ENCODE measurements at regions not wholly inside any gene's neighbourhood (a gene's known extent, or its start where the extent isn't known, plus 50 kb on each side); places are given as distances from the start of the nearest gene placed in this dataset.

DNA sequence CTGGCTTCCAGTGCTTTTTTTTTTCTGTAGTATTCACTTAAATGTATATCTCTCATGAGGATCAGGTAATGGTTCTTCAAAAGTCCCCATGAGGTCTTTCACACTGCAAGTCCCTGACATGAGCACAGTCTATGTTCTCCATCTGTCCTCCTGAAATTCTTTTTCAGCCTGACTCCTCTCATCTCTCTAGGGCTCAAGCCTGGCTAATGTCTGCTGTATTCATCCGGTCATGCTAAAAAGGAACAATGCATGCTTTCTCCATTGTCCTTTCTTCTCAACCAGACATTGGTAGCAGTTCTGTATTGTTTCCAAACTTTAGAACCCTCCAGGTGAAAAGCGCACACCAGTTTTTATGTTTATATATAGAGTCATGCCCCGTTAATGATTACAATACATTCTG, 368.3 kb upstream of the OLFM3 start:
- H3K27ac ChIP-seq: no peak overlapping the region
- CTCF ChIA-PET: no interaction called here
- TF ChIP-seq, protein P1, sequence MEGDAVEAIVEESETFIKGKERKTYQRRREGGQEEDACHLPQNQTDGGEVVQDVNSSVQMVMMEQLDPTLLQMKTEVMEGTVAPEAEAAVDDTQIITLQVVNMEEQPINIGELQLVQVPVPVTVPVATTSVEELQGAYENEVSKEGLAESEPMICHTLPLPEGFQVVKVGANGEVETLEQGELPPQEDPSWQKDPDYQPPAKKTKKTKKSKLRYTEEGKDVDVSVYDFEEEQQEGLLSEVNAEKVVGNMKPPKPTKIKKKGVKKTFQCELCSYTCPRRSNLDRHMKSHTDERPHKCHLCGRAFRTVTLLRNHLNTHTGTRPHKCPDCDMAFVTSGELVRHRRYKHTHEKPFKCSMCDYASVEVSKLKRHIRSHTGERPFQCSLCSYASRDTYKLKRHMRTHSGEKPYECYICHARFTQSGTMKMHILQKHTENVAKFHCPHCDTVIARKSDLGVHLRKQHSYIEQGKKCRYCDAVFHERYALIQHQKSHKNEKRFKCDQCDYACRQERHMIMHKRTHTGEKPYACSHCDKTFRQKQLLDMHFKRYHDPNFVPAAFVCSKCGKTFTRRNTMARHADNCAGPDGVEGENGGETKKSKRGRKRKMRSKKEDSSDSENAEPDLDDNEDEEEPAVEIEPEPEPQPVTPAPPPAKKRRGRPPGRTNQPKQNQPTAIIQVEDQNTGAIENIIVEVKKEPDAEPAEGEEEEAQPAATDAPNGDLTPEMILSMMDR (conservative IDR thresholded peaks at IDR 0.05; ENCODE audit: low read depth): no peak

DNA sequence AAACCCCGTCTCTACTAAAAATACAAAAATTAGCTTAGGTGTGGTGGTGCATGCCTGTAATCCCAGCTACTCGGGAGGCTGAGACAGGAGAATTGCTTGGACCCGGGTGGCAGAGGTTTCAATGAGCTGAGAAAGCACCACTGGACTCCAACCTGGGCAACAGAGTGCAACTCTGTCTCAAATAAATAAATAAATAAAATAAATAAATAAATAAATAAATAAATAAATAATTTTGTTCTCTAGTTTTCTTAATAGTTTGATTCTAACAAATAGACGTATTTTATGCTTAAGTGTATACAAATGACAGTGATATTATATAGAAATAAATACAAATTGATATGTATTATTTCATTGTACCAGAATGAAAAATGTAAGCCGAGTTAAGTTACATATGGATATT, 339.9 kb upstream of the OLFM3 start:
- H3K27ac ChIP-seq: no peak overlapping the region
- no peak for DNase-seq (ENCODE audit: low spot score)
- TF ChIP-seq, protein P1 (conservative IDR thresholded peaks at IDR 0.05; ENCODE audit: low read depth): no peak
- ChIA-PET POLR2A (ENCODE audit: low non-redundant PET) (no interaction called here), CTCF (no interaction called here)

More for the DNA sequence above, 368.3 kb upstream of the OLFM3 start:
- DNase-seq (ENCODE audit: low spot score): no peak
- POLR2A ChIA-PET (ENCODE audit: low non-redundant PET): no interaction called here

DNA sequence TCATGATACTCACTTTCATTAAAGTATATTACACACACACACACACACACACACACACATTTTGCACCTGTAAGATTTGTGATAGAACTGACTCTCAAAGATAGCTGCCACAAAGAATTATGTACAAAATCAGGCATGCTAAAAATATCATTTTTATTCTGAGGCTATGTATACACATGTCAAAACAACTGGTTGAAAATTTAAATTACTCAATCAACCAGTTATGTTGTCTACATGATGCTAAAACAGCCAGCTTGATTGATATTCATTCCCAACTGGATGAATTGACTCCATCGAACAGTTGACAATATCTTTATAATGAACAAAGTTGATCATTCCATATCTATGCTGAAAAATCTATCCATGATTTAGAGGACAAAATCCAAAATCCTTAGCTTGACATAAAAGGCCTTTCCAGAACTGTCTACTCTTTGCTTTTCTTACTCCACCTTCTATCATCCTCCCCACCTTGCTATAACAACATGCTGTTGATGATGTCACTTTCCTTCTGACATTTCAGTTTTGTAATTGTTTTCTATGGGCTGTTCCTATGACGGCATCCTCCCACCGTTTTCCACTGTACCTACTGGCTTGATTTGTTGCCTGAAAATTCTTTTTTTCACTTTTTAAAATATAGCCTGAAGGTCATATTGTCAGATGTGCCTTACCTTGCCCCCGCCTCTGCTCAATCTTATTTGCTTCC, 321.5 kb upstream of the OLFM3 start:
- ChIA-PET POLR2A (ENCODE audit: low non-redundant PET) (no interaction called here), CTCF (interaction anchor here (0.6 kb wide), 1 partner anchor 78 kb away, joined by 7 read pairs; no protein-coding TSS in a partner anchor)
- no peak overlapping the region for H3K27ac ChIP-seq
- TF ChIP-seq, protein P1 (conservative IDR thresholded peaks at IDR 0.05; ENCODE audit: low read depth): no peak
- DNase-seq (ENCODE audit: low spot score): no peak

DNA sequence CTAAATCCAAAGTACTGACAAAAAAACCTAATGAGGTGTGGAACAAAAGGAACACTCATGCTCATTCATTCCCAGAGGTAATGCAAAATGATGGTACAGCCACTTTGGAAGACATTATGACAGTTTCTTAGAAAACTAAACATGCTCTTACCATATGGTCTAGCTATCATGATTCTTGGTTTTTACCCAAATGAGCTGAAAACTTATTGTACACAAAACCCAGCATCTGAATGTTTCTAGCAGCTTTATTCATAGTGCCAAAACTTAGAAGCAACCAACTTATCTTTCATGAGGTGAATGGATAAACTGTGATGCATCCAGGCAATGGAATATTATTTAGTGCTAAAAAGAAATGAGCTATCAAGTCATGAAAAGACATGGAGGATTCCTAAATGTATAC, 318.4 kb upstream of the OLFM3 start:
- TF ChIP-seq, protein P1 (conservative IDR thresholded peaks at IDR 0.05; ENCODE audit: low read depth): no peak
- ChIA-PET POLR2A (ENCODE audit: low non-redundant PET) (no interaction called here), CTCF (no interaction called here)
- DNase-seq (ENCODE audit: low spot score): no peak
- H3K27ac ChIP-seq: no peak overlapping the region

DNA sequence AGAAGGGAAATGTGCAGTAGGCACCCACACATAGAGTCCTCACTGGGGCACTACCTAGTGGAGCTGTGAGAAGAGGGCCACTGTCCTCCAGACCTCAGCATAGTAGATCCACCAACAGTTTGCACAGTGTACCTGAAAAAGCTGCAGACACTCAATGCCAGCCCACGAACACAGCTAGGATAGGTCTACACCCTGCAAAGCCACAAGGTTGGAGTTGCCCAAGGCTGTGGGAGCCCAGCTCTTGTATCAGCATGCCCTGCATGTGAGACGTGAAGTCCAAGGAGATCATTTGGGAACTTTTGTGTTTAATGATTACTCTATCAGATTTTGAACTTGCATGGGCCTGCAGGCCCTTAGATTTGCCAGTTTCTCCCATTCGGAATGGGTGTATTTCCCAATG, 299.4 kb upstream of the OLFM3 start:
- TF ChIP-seq, protein P1 (conservative IDR thresholded peaks at IDR 0.05; ENCODE audit: low read depth): no peak
- no peak overlapping the region for H3K27ac ChIP-seq
- CTCF ChIA-PET: no interaction called here
- no peak for DNase-seq (ENCODE audit: low spot score)
- POLR2A ChIA-PET (ENCODE audit: low non-redundant PET): no interaction called here

DNA sequence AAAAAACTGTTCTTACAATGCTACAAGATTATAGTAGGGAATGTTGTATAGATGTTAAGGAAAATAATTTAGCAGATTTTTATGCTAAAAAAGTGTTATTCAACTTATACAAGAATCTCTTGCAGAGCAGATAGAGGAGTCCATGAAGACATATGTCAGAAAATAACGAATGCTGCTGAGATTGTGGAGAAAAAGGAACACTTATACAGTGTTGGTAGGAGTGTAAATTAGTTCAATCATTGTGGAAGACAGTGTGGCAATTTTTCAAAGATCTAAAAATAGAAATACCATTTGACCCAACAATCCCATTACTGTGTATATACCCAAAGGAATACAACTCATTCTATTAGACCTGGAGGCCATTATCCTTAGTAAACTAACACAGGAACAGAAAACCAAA, 286.2 kb upstream of the OLFM3 start:
- CTCF ChIA-PET: no interaction called here
- POLR2A ChIA-PET (ENCODE audit: low non-redundant PET): no interaction called here
- no peak for DNase-seq (ENCODE audit: low spot score)
- H3K27ac ChIP-seq: no peak overlapping the region
- TF ChIP-seq, protein P1 (conservative IDR thresholded peaks at IDR 0.05; ENCODE audit: low read depth): no peak

All from RWPE1 (cell line).